Smooth muscle cell (in vitro differentiated cells): ENCODE measurements at regions not wholly inside any gene's neighbourhood (a gene's known extent, or its start where the extent isn't known, plus 50 kb on each side); places are given as distances from the start of the nearest gene placed in this dataset.

Source experiments
- DNase-seq: peaks from one replicate; lab custom pipeline; 2025; ENCODE audit not compliant: unreplicated experiment; lab: John Stamatoyannopoulos, UW
- H2AFZ ChIP-seq: fragments of 200-600 bp; sonication (generic); 2 replicates; pipeline ENCODE4 v1.6.0; 2016; ENCODE audit warnings: antibody characterized with exemption, low read depth, mild to moderate bottlenecking
- H3F3A ChIP-seq: fragments of 200-600 bp; sonication (generic); 2 replicates; pipeline ENCODE4 v1.6.0; 2017; ENCODE audit warnings: antibody characterized with exemption, low read depth
- H3K27ac ChIP-seq: fragments of 200-600 bp; sonication (generic); 2 replicates; pipeline ENCODE4 v1.5.1; 2016; ENCODE audit warnings: low read depth, mild to moderate bottlenecking
- H3K27me3 ChIP-seq: fragments of 200-600 bp; sonication (generic); 2 replicates; pipeline ENCODE4 v1.6.1; 2016; ENCODE audit warnings: low read depth, mild to moderate bottlenecking
- H3K36me3 ChIP-seq: fragments of 200-600 bp; sonication (generic); 2 replicates; pipeline ENCODE4 v1.5.1; 2016; ENCODE audit warnings: low read depth
- H3K4me1 ChIP-seq: fragments of 200-600 bp; sonication (generic); 2 replicates; pipeline ENCODE4 v1.5.1; 2016; ENCODE audit warnings: low read depth
- H3K4me2 ChIP-seq: fragments of 200-600 bp; sonication (generic); 2 replicates; pipeline ENCODE4 v1.6.0; 2016; ENCODE audit warnings: mild to moderate bottlenecking
- H3K4me3 ChIP-seq: fragments of 200-600 bp; sonication (generic); 2 replicates; pipeline ENCODE4 v1.5.1; 2016; ENCODE audit warnings: mild to moderate bottlenecking
- H3K79me2 ChIP-seq: fragments of 200-600 bp; sonication (generic); 2 replicates; pipeline ENCODE4 v1.6.0; 2016; ENCODE audit warnings: low read depth, mild to moderate bottlenecking
- H3K9ac ChIP-seq: fragments of 200-600 bp; sonication (generic); 2 replicates; pipeline ENCODE4 v1.6.0; 2016; ENCODE audit warnings: low read depth
- H3K9me3 ChIP-seq: fragments of 200-600 bp; sonication (generic); replicated peaks from 2 replicates; pipeline ENCODE4 v1.5.1; 2016; ENCODE audit warnings: low read depth
- H4K20me1 ChIP-seq: fragments of 200-600 bp; sonication (generic); 2 replicates; pipeline ENCODE4 v1.6.0; 2016; ENCODE audit warnings: low read depth
- CTCF ChIP-seq: fragments of 200-600 bp; sonication (generic); IDR thresholded peaks from 2 replicates; pipeline ENCODE4 v1.5.1; 2017; ENCODE audit warnings: borderline replicate concordance, mild to moderate bottlenecking, antibody characterized with exemption; ENCODE audit not compliant: insufficient read depth, poor library complexity, severe bottlenecking
- WGBS: methylation state at CpG from one replicate; pipeline ENCODE4 v1.1.7; 2016; ENCODE audit warnings: low lambda C conversion rate; 5-methylcytosine and 5-hydroxymethylcytosine counted together

GRCh38 chr14:65256714-65257113 is 154.4 kb upstream of the MAX start:
- 94% methylated on average over 4 of the region's 4 CpGs for WGBS
- no peak for DNase-seq
- no peak overlapping the region for H3K27ac ChIP-seq
- no peaks in the 10 kb centered on the region for H3K9me3 ChIP-seq
- no peaks in the 10 kb centered on the region for H3K27me3 ChIP-seq
- H3K36me3 ChIP-seq, result no peaks in the 10 kb centered on the region
- H2AFZ ChIP-seq, result no peak overlapping the region
- H4K20me1 ChIP-seq, result no peaks in the 10 kb centered on the region
- no peak overlapping the region for H3K9ac ChIP-seq
- H3K79me2 ChIP-seq, result no peaks in the 10 kb centered on the region
- TF ChIP-seq CTCF, result no peak
- no peak overlapping the region for H3K4me3 ChIP-seq
- no peak overlapping the region for H3K4me2 ChIP-seq
- no peaks in the 10 kb centered on the region for H3F3A ChIP-seq
- H3K4me1 ChIP-seq, result peaks cover 12% of the 10 kb centered on the region

- Histone ChIP-seq H3K4me3 (no peak overlapping the region), H3K27ac (no peak overlapping the region), H3K4me2 (no peak overlapping the region), H3K79me2 (no peaks in the 10 kb centered on the region), H3F3A (no peaks in the 10 kb centered on the region), H3K4me1 (peaks cover 12% of the 10 kb centered on the region), H3K36me3 (no peaks in the 10 kb centered on the region), H3K9ac (no peak overlapping the region), H3K9me3 (no peaks in the 10 kb centered on the region), H2AFZ (no peak overlapping the region), H4K20me1 (no peaks in the 10 kb centered on the region), H3K27me3 (no peaks in the 10 kb centered on the region)
- 83% methylated on average over 7 of the region's 7 CpGs for WGBS
- no peak for DNase-seq
- TF ChIP-seq CTCF, result no peak
Measured at GRCh38 chr14:65257425-65257824, 155.1 kb upstream of the FUT8 start.

GRCh38 chr14:65258391-65258790 is 154.1 kb upstream of the FUT8 start:
- Histone ChIP-seq H3F3A (no peaks in the 10 kb centered on the region), H4K20me1 (no peaks in the 10 kb centered on the region), H3K4me3 (no peak overlapping the region), H3K9ac (no peak overlapping the region), H3K4me2 (peak overlapping the region; percentile 26), H3K27ac (no peak overlapping the region), H3K36me3 (no peaks in the 10 kb centered on the region), H2AFZ (no peak overlapping the region), H3K9me3 (no peaks in the 10 kb centered on the region), H3K27me3 (no peaks in the 10 kb centered on the region), H3K79me2 (no peaks in the 10 kb centered on the region), H3K4me1 (peaks cover 12% of the 10 kb centered on the region)
- 43% methylated on average over 1 of the region's 1 CpG for WGBS
- TF ChIP-seq CTCF, result no peak
- no peak for DNase-seq

- no peak overlapping the region for H3K4me2 ChIP-seq
- H3K9me3 ChIP-seq, result no peaks in the 10 kb centered on the region
- 98% methylated on average over 2 of the region's 2 CpGs for WGBS
- TF ChIP-seq CTCF, result no peak
- no peaks in the 10 kb centered on the region for H3K27me3 ChIP-seq
- no peaks in the 10 kb centered on the region for H4K20me1 ChIP-seq
- no peaks in the 10 kb centered on the region for H3F3A ChIP-seq
- H2AFZ ChIP-seq, result no peak overlapping the region
- H3K79me2 ChIP-seq, result no peaks in the 10 kb centered on the region
- no peak overlapping the region for H3K27ac ChIP-seq
- no peak overlapping the region for H3K9ac ChIP-seq
- no peak overlapping the region for H3K4me3 ChIP-seq
- peaks cover 12% of the 10 kb centered on the region for H3K4me1 ChIP-seq
- no peak for DNase-seq
- no peaks in the 10 kb centered on the region for H3K36me3 ChIP-seq
Measured at GRCh38 chr14:65259000-65259399, 153.5 kb upstream of the FUT8 start.
